K562 (cell line): ENCODE measurements at regions not wholly inside any gene's neighbourhood (a gene's known extent, or its start where the extent isn't known, plus 50 kb on each side); places are given as distances from the start of the nearest gene placed in this dataset.

Source experiments
- ATAC-seq: fragments of 200-7000 bp; cut with Tn5 transposase; 3 replicates; pipeline ENCODE4 v1.9.1; 2020; ENCODE audit warnings: moderate library complexity
- BruUV-seq: library from RNA; stranded (reverse); fragments of 400-500 nt; replicated peaks from 2 replicates; lab custom pipeline; 2021; lab: Mats Ljungman, UMichigan
- CTCF ChIA-PET: fragments of 300-600 bp; formaldehyde crosslinking; extraction: SDS; loops from one replicate; lab custom pipeline; 2021; ENCODE audit warnings: low intra/inter-chr PET ratio; lab: Yijun Ruan, JAX
- POLR2A ChIA-PET: fragments of 300-600, 350-650 bp; sonication (Branson Sonifier 250); formaldehyde crosslinking; extraction: SDS; loops from one replicate; lab custom pipeline; 2021; ENCODE audit warnings: antibody characterized with exemption, inconsistent platforms; lab: Yijun Ruan, JAX
- DNase-seq, 4 experiments: peaks; one replicate each; pipeline versions ENCODE4 v3.0.0 to v3.0.0-alpha.2; 2011 to 2018; ENCODE audit warnings: low spot score in 3 of 4, mixed read lengths in 3 of 4; ENCODE audit errors: extremely low read depth in 1 of 4
- FAIRE-seq: peaks from 2 replicates; lab custom pipeline; 2011; peaks lifted over from hg19 to GRCh38; lab: Jason Lieb, UNC
- H2AFZ ChIP-seq: 2 replicates; pipeline ENCODE4 v1.6.0; 2011; ENCODE audit warnings: low read depth, low read length, control low read depth, inconsistent platforms
- H3K27ac ChIP-seq: fragments of 200-600 bp; 3 replicates; pipeline ENCODE4 v1.8.0; 2011; ENCODE audit warnings: low read depth, mild to moderate bottlenecking, control low read depth, inconsistent platforms, low read length, moderate library complexity, mixed read lengths; ENCODE audit errors: extremely low read depth
- H3K27me3 ChIP-seq, 2 experiments: fragments of 300-600 bp in 1 of 2; 2 replicates in 1 of 2; 3 replicates in 1 of 2; pipeline versions ENCODE4 v1.6.0 to v1.8.0; 2011; ENCODE audit warnings: inconsistent platforms in 2 of 2, low read length in 2 of 2, mild to moderate bottlenecking in 1 of 2, mixed read lengths in 1 of 2, moderate library complexity in 1 of 2; ENCODE audit not compliant: control insufficient read depth in 2 of 2, insufficient read depth in 2 of 2
- H3K36me3 ChIP-seq: fragments of 300-600 bp; 3 replicates; pipeline ENCODE4 v1.8.0; 2011; ENCODE audit warnings: mild to moderate bottlenecking, low read length, inconsistent platforms; ENCODE audit not compliant: control insufficient read depth, insufficient read depth
- H3K4me1 ChIP-seq, 2 experiments: fragments of 200-600 bp in 1 of 2; replicated peaks in 1 of 2; 2 replicates in 1 of 2; 3 replicates in 1 of 2; pipeline versions ENCODE4 v1.5.1 to v1.8.0; 2011; ENCODE audit warnings: inconsistent platforms in 2 of 2, low read length in 2 of 2, mild to moderate bottlenecking in 1 of 2, mixed read lengths in 1 of 2, moderate library complexity in 1 of 2; ENCODE audit not compliant: control insufficient read depth in 2 of 2, insufficient read depth in 2 of 2
- H3K4me2 ChIP-seq: 2 replicates; pipeline ENCODE4 v1.6.1; 2011; ENCODE audit warnings: low read length, control low read depth, inconsistent platforms, mixed read lengths; ENCODE audit not compliant: insufficient read depth
- H3K4me3 ChIP-seq: fragments of 200-600 bp; sonication (generic), shearing (Covaris generic); 2 replicates; pipeline ENCODE4 v1.5.1; 2016; ENCODE audit warnings: control low read depth, inconsistent platforms
- H3K79me2 ChIP-seq: fragments of 200-600 bp; 3 replicates; pipeline ENCODE4 v1.8.0; 2011; ENCODE audit warnings: low read length, inconsistent platforms; ENCODE audit not compliant: control insufficient read depth, insufficient read depth
- H3K9ac ChIP-seq, 2 experiments: 2 replicates each; pipeline versions ENCODE4 v1.6.0 to v1.6.1; 2011; ENCODE audit warnings: low read depth in 2 of 2, low read length in 2 of 2, control low read depth in 1 of 2, inconsistent platforms in 1 of 2, mild to moderate bottlenecking in 1 of 2, mixed read lengths in 1 of 2; ENCODE audit not compliant: insufficient read depth in 1 of 2
- H3K9me1 ChIP-seq: one replicate; pipeline ENCODE4 v1.6.0; 2011; ENCODE audit warnings: inconsistent platforms, mild to moderate bottlenecking, low read length, moderate library complexity; ENCODE audit not compliant: control insufficient read depth, insufficient read depth
- H3K9me3 ChIP-seq: replicated peaks from 2 replicates; pipeline ENCODE4 v1.5.1; 2011; ENCODE audit warnings: low read depth, low read length, inconsistent platforms; ENCODE audit not compliant: control insufficient read depth, insufficient read depth
- H4K20me1 ChIP-seq: replicated peaks from 2 replicates; pipeline ENCODE4 v1.6.1; 2011; ENCODE audit warnings: low read length, inconsistent platforms, mixed read lengths; ENCODE audit not compliant: control insufficient read depth, insufficient read depth
- GMEB1 ChIP-seq: fragments of 250-450 bp; sonication (Bioruptor Pico); IDR thresholded peaks from 2 replicates; pipeline ENCODE4 v1.4.0; 2020; ENCODE audit warnings: mild to moderate bottlenecking
- HNRNPLL ChIP-seq: fragments of 200-400 bp; formaldehyde crosslinking; IDR thresholded peaks from 2 replicates; pipeline ENCODE4 v1.6.1; 2017; ENCODE audit warnings: low read length, low read depth, mild to moderate bottlenecking; ENCODE audit not compliant: poor library complexity, severe bottlenecking
- KAT8 ChIP-seq: fragments of 450-650 bp; IDR thresholded peaks from 2 replicates; pipeline ENCODE4 v1.6.1; 2016; ENCODE audit warnings: low read depth, mild to moderate bottlenecking
- KLF6 ChIP-seq: fragments of 250-450 bp; sonication (Bioruptor Pico); IDR thresholded peaks from 2 replicates; pipeline ENCODE4 v1.4.0; 2020; ENCODE audit warnings: mild to moderate bottlenecking, moderate library complexity, borderline replicate concordance
- MAFK ChIP-seq: IDR thresholded peaks from 2 replicates; pipeline ENCODE4 v1.6.1; 2011; ENCODE audit warnings: low read length, improper control_type of control experiment
- NONO ChIP-seq, 2 experiments: fragments of 200-400 bp in 1 of 2; fragments of 450-650 bp in 1 of 2; formaldehyde crosslinking in 1 of 2; IDR thresholded peaks; 2 replicates each; pipeline ENCODE4 v1.6.1; 2017; ENCODE audit warnings: low read depth in 2 of 2, mild to moderate bottlenecking in 2 of 2, moderate library complexity in 2 of 2, low read length in 1 of 2
- RBM17 ChIP-seq: fragments of 200-400 bp; formaldehyde crosslinking; IDR thresholded peaks from 2 replicates; pipeline ENCODE4 v1.6.1; 2017; ENCODE audit warnings: low read depth, mild to moderate bottlenecking, low read length, borderline replicate concordance
- STAT5B ChIP-seq: fragments of 250-450 bp; sonication (Bioruptor Pico); IDR thresholded peaks from 2 replicates; pipeline ENCODE4 v1.8.0; 2021; ENCODE audit warnings: mild to moderate bottlenecking, inconsistent platforms
- ZNF316 ChIP-seq: fragments of 450-650 bp; IDR thresholded peaks from 2 replicates; pipeline ENCODE4 v1.6.1; 2016
- WGBS: fragments of 100-300 bp; shearing (Covaris generic); methylation state at CpG from one replicate; pipeline ENCODE4 v1.1.6; 2016; ENCODE audit warnings: low coverage, mixed read lengths; ENCODE audit not compliant: insufficient coverage; ENCODE audit errors: missing lambda C conversion rate; 5-methylcytosine and 5-hydroxymethylcytosine counted together
- in situ Hi-C: fragments of 300-500 bp; cut with MboI; formaldehyde crosslinking; loops from 4 replicates; pipeline ENCODE4 v1.15.0; 2018; ENCODE audit warnings: inconsistent platforms, mixed read lengths
- intact Hi-C: fragments of 100-400 bp; cut with micrococcal nuclease; formaldehyde crosslinking; loops from 2 replicates; pipeline ENCODE4 v1.14.2; 2022
- TF ChIP-seq, protein P1 (sequence below), 2 experiments: fragments of 450-650 bp in 1 of 2; sonication (generic) in 1 of 2; formaldehyde crosslinking; conservative IDR thresholded peaks; 2 replicates each; pipeline versions ENCODE4 v1.4.0 to v1.8.1; 2020 to 2022; ENCODE audit warnings: mild to moderate bottlenecking in 1 of 2, missing genetic modification reagents in 1 of 2
- TF ChIP-seq, protein P2 (sequence below): fragments of 450-650 bp; IDR thresholded peaks from 2 replicates; pipeline ENCODE4 v1.6.1; 2016; ENCODE audit warnings: mild to moderate bottlenecking

- H3K36me3 ChIP-seq, result no peaks in the 10 kb centered on the region
- H3K4me3 ChIP-seq, result no peak overlapping the region
- H3K27ac ChIP-seq, result no peak overlapping the region
- H4K20me1 ChIP-seq, result no peaks in the 10 kb centered on the region
- no peak overlapping the region for H3K9ac ChIP-seq
- intact Hi-C loops, result no loop called here
- BruUV-seq, result no TSS peak
- H3K4me1 ChIP-seq, result no peaks in the 10 kb centered on the region
- H3K27me3 ChIP-seq, result no peaks in the 10 kb centered on the region
- H3K79me2 ChIP-seq, result no peaks in the 10 kb centered on the region
- no peak overlapping the region for H2AFZ ChIP-seq
- DNase-seq, result no peak
- TF ChIP-seq, protein P1, sequence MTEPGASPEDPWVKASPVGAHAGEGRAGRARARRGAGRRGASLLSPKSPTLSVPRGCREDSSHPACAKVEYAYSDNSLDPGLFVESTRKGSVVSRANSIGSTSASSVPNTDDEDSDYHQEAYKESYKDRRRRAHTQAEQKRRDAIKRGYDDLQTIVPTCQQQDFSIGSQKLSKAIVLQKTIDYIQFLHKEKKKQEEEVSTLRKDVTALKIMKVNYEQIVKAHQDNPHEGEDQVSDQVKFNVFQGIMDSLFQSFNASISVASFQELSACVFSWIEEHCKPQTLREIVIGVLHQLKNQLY (CRISPR knock-in tag; conservative IDR thresholded peaks at IDR 0.05), result no peak
- TF ChIP-seq, all 486 proteins: peak for 0
- ATAC-seq (no peak), FAIRE-seq (no peak)
- in situ Hi-C loops, result no loop called here
- H3K9me3 ChIP-seq, result no peaks in the 10 kb centered on the region
- WGBS, result 0% methylated on average over 1 of the region's 1 CpG
- no peak overlapping the region for H3K4me2 ChIP-seq
- ChIA-PET CTCF (interaction anchor here (0.6 kb wide), 1 partner anchor 172 kb away, joined by 3 read pairs; no protein-coding TSS in a partner anchor), POLR2A (interaction anchor here (0.8 kb wide), 1 partner anchor 15 kb away, joined by 3 read pairs; no protein-coding TSS in a partner anchor)
- no peaks in the 10 kb centered on the region for H3K9me1 ChIP-seq
Observed at GRCh38 chr14:27929797-27930347, 836.7 kb upstream of the FOXG1 start.

DNA sequence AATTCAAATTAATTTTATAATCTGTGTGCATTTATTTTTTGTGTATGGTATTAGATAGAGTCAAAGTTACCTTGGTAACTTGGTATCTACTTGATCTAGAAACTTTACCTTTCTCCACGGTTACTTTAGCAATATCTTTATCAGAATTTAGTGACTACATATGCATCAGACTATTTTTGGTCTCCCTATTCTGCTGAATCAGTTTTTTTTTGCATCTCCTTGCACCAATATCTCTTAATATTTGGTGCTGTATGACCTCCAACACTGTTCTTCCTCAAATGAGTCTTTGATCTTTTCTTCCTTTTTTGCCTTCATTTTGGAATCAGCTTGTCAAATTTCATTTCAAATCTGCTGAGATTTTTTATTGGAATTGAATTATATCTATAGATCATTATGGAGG is 828.2 kb upstream of the FOXG1 start:
- Histone ChIP-seq H3K27me3 (no peaks in the 10 kb centered on the region), H2AFZ (no peak overlapping the region), H3K4me3 (no peak overlapping the region), H4K20me1 (no peaks in the 10 kb centered on the region), H3K4me1 (no peaks in the 10 kb centered on the region), H3K27ac (no peak overlapping the region), H3K79me2 (no peaks in the 10 kb centered on the region), H3K9me3 (no peaks in the 10 kb centered on the region), H3K9me1 (no peaks in the 10 kb centered on the region), H3K9ac (no peak overlapping the region), H3K36me3 (no peaks in the 10 kb centered on the region), H3K4me2 (no peak overlapping the region)
- DNase-seq, result no peak
- POLR2A ChIA-PET, result no interaction called here
- intact Hi-C loops, result no loop called here
- no peak for ATAC-seq
- no peak for FAIRE-seq
- in situ Hi-C loops, result no loop called here
- BruUV-seq, result no TSS peak
- WGBS, result 0% methylated on average over 1 of the region's 1 CpG
- CTCF ChIA-PET, result no interaction called here
- no peak for TF ChIP-seq KLF6 (CRISPR knock-in tag)
- TF ChIP-seq STAT5B (CRISPR knock-in tag), result no peak
- TF ChIP-seq HNRNPLL, result no peak
- no peak for TF ChIP-seq KAT8
- TF ChIP-seq NONO (IDR thresholded peaks at IDR 0.05; ENCODE audit: low read depth in 2 of 2, low read length in 1 of 2), result no peak
- no peak for TF ChIP-seq RBM17
- TF ChIP-seq, protein P2, sequence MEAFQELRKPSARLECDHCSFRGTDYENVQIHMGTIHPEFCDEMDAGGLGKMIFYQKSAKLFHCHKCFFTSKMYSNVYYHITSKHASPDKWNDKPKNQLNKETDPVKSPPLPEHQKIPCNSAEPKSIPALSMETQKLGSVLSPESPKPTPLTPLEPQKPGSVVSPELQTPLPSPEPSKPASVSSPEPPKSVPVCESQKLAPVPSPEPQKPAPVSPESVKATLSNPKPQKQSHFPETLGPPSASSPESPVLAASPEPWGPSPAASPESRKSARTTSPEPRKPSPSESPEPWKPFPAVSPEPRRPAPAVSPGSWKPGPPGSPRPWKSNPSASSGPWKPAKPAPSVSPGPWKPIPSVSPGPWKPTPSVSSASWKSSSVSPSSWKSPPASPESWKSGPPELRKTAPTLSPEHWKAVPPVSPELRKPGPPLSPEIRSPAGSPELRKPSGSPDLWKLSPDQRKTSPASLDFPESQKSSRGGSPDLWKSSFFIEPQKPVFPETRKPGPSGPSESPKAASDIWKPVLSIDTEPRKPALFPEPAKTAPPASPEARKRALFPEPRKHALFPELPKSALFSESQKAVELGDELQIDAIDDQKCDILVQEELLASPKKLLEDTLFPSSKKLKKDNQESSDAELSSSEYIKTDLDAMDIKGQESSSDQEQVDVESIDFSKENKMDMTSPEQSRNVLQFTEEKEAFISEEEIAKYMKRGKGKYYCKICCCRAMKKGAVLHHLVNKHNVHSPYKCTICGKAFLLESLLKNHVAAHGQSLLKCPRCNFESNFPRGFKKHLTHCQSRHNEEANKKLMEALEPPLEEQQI, result no peak
- no peak for TF ChIP-seq MAFK
- no peak; the same call in 1 of the 2 replicates for TF ChIP-seq ZNF316
- TF ChIP-seq GMEB1, result no peak
